ENCODE measurements at regions not wholly inside any gene's neighbourhood (a gene's known extent, or its start where the extent isn't known, plus 50 kb on each side); places are given as distances from the start of the nearest gene placed in this dataset.

DNA sequence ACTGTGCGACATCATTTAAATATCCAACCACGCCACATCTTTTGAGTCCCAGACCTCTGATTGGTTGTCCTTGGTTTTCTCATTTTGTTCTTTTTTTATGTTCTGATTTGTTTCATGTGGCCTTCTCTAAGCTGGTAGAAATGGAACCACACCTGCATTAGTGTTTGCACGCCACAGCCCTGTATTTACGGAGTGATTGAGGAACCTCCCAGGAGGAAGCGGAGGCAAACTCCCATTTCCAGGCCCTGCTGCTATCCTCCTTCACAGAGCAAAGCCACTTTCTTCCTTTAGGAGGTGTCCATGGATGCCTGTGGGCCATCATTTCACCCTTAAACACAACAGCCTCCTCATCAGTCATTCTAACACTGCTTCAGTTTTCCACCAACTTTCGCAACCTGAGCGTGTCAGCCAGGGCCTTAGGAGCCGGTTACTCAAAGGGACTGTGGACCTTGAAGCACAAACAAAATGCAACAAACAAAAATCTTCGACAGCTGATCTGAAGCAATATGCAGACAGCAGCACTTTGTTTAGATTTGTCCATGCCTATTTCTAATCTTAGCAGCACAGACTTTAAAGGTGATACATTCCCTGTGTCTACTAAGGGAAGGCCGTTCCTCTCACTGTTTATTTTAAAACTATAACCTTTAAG lies 1258.1 kb upstream of the TMEM132C start:
- ATAC-seq (no peak), DNase-seq (no peak)
- intact Hi-C loops (cut with DNase I): no loop called here
- Histone ChIP-seq H3K4me1 (no peaks in the 10 kb centered on the region), H3K9me3 (no peaks in the 10 kb centered on the region), H3K4me3 (no peak overlapping the region), H3K27me3 (no peaks in the 10 kb centered on the region), H3K36me3 (no peaks in the 10 kb centered on the region), H3K27ac (no peak overlapping the region)
- TF ChIP-seq, protein P1, sequence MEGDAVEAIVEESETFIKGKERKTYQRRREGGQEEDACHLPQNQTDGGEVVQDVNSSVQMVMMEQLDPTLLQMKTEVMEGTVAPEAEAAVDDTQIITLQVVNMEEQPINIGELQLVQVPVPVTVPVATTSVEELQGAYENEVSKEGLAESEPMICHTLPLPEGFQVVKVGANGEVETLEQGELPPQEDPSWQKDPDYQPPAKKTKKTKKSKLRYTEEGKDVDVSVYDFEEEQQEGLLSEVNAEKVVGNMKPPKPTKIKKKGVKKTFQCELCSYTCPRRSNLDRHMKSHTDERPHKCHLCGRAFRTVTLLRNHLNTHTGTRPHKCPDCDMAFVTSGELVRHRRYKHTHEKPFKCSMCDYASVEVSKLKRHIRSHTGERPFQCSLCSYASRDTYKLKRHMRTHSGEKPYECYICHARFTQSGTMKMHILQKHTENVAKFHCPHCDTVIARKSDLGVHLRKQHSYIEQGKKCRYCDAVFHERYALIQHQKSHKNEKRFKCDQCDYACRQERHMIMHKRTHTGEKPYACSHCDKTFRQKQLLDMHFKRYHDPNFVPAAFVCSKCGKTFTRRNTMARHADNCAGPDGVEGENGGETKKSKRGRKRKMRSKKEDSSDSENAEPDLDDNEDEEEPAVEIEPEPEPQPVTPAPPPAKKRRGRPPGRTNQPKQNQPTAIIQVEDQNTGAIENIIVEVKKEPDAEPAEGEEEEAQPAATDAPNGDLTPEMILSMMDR (IDR thresholded peaks at IDR 0.05): no peak

- Histone ChIP-seq H3K4me1 (no peaks in the 10 kb centered on the region), H3K36me3 (no peaks in the 10 kb centered on the region), H3K27me3 (no peaks in the 10 kb centered on the region), H3K27ac (no peak overlapping the region), H3K4me3 (no peak overlapping the region), H3K9me3 (no peaks in the 10 kb centered on the region)
- intact Hi-C loops (cut with DNase I): no loop called here
- no peak for ATAC-seq
- no peak for DNase-seq
- TF ChIP-seq, protein P1 (IDR thresholded peaks at IDR 0.05): no peak
Measured at GRCh38 chr12:127012109-127012508, 1254.9 kb upstream of the TMEM132C start.

GRCh38 chr12:127013197-127013596 lies 1253.8 kb upstream of the TMEM132C start:
- H3K4me1 ChIP-seq: no peaks in the 10 kb centered on the region
- TF ChIP-seq, protein P1 (IDR thresholded peaks at IDR 0.05): no peak
- intact Hi-C loops (cut with DNase I): no loop called here
- no peaks in the 10 kb centered on the region for H3K36me3 ChIP-seq
- ATAC-seq (no peak), DNase-seq (no peak)
- H3K27me3 ChIP-seq: no peaks in the 10 kb centered on the region
- no peak overlapping the region for H3K4me3 ChIP-seq
- H3K9me3 ChIP-seq: no peaks in the 10 kb centered on the region
- no peak overlapping the region for H3K27ac ChIP-seq

GRCh38 chr12:127014079-127014478 lies 1252.9 kb upstream of the TMEM132C start:
- Histone ChIP-seq H3K9me3 (no peaks in the 10 kb centered on the region), H3K27ac (no peak overlapping the region), H3K4me3 (no peak overlapping the region), H3K27me3 (no peaks in the 10 kb centered on the region), H3K36me3 (no peaks in the 10 kb centered on the region), H3K4me1 (no peaks in the 10 kb centered on the region)
- DNase-seq (no peak), ATAC-seq (no peak)
- TF ChIP-seq, protein P1 (IDR thresholded peaks at IDR 0.05): no peak
- intact Hi-C loops (cut with DNase I): no loop called here

GRCh38 chr12:127024791-127025190 lies 1242.2 kb upstream of the TMEM132C start:
- DNase-seq: no peak
- Histone ChIP-seq H3K27ac (no peak overlapping the region), H3K4me3 (no peak overlapping the region), H3K36me3 (no peaks in the 10 kb centered on the region), H3K27me3 (no peaks in the 10 kb centered on the region), H3K9me3 (no peaks in the 10 kb centered on the region), H3K4me1 (no peaks in the 10 kb centered on the region)
- TF ChIP-seq, protein P1 (IDR thresholded peaks at IDR 0.05): no peak
- ATAC-seq: no peak
- intact Hi-C loops (cut with DNase I): no loop called here

DNA sequence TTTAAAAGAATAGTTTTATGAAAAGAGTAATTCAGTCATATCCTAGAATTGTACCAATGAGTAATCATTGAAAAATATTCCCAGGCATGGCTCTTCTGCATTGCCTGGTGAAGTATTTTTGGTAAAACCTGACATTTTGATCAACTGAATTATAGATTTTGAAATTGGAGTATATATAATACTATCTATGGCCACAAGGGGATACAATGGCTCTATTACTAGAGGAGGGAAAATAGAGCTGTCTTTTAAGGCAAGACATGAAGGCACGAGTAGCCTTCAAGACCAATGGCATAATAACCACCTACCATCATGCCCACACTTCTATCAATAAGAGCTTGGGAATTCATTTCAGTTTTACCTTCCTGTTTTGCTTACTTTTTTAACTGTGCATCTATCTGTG lies 1241.4 kb upstream of the TMEM132C start:
- intact Hi-C loops (cut with DNase I): no loop called here
- no peaks in the 10 kb centered on the region for H3K9me3 ChIP-seq
- H3K36me3 ChIP-seq: no peaks in the 10 kb centered on the region
- no peaks in the 10 kb centered on the region for H3K27me3 ChIP-seq
- H3K4me1 ChIP-seq: no peaks in the 10 kb centered on the region
- TF ChIP-seq, protein P1 (IDR thresholded peaks at IDR 0.05): peak; percentile 5
- DNase-seq (no peak), ATAC-seq (no peak)
- H3K27ac ChIP-seq: no peak overlapping the region
- no peak overlapping the region for H3K4me3 ChIP-seq

Measured in upper lobe of right lung (tissue), 1 donor.